ENCODE measurements at regions not wholly inside any gene's neighbourhood (a gene's known extent, or its start where the extent isn't known, plus 50 kb on each side); places are given as distances from the start of the nearest gene placed in this dataset.
A peak's percentile ranks its signal among the peaks of the same experiment; 100 is the strongest.

DNA sequence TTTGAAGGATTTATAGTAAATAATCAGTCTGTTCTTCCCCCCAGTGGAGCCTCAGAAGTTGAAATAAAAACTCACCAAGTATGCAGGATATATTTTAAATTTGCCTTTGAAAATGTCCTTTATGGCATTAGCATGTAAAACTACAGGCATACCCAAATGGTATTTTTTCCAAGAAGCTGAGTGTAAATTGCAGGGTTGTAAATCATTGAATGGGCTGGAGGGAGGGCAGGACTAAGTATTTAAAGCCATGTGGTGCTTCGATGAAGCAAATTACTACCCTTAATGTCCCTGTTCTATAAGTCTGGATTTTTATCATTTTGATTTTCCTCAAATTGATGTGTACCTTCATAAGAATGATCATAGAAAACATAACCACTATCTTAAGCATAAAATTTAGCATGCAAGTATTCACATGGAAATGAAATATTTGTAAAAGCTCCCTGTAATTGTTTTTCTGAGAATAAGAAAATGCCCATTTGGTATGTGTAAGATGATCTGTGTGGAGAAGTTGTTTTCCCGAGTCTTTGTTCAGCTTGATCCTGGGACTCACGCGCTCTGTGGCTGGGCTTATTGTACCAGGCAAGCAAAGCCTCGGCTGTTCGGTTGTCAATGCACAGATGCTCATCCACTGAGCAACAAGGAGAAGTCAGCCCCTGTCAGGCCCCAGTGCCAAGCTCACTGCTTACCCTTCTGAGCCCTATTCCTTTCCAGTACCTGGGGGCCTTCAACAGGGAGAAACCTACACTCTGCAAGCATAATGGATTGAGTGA lies 66.7 kb downstream of the CD164 start:
- DNase-seq: peak; percentile 59 to 60

DNA sequence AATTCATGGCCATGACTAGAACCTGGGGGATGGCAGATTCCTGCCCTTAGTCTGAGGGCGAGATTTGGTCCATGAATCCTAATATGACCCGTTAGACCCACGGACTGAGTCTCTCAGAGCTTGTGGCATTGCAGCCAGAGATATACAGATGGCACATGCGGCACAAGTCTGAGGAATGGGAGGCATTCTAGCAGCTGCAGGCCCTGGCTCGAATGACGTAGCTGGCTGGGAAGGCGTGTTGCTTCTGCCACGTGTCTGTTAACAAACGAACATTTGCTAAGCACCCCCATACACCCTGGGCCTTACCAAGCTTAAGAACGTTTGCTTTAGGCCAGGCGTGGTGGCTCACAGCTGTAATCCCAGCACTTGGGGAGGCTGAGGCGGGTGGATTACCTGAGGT lies 68.0 kb downstream of the CD164 start:
- no peak for DNase-seq

DNA sequence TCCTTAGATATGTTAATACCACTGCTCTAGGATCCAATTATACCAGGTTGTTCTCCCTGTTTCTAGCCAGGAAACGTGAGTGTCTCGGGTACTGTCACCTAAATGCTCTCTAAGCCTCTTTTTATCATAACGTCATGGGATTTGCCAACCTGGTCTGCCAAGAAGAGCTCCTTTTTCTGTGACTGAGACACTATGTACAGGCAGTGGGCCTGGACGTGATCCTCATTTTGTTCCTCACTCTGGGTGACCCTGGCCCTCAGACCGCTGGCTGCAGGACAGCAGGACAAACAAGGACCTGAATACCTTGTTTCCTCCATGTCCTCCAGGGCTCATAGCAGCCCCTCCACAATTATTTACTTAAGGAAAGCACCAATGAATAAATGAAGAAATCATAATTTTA lies 69.1 kb downstream of the CD164 start:
- no peak for DNase-seq

DNA sequence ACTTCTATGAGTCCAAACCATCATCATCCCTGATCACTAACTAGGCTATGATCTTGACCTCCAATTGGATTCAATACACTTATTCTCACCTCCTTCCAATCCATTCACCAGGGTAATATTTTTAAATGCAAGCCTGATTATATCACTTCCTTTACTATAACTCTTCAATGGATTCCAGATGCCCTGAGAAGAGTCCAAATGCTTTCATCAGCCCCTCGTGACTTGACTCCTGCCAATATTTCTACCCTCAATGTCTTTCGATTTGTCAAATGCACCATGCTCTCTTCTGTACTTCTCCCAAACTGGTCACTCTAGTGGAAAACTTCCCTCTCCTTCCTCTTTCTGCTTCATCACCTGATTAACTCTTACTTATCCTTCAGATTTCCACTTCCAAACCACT lies 70.8 kb downstream of the CD164 start:
- no peak for DNase-seq

DNA sequence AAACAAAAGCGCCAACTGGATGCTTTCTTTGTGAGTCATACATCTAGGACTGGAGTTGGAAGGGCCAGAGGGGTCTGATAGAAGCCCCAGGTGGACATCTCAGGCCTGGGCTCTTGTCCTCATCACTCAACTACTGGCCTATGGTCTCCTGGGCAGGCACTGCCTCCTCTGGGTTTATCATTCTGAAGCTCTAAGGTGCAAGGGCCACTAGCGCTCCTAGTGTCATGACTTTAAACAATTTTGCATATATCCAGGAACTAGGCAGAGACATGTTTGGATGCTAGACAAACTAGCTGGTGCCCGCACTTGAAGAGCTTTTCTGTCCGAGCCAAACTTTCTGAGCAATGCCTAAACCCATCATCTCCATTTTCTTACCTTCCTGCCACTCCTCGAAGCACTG lies 72.3 kb downstream of the CD164 start:
- DNase-seq: no peak

DNA sequence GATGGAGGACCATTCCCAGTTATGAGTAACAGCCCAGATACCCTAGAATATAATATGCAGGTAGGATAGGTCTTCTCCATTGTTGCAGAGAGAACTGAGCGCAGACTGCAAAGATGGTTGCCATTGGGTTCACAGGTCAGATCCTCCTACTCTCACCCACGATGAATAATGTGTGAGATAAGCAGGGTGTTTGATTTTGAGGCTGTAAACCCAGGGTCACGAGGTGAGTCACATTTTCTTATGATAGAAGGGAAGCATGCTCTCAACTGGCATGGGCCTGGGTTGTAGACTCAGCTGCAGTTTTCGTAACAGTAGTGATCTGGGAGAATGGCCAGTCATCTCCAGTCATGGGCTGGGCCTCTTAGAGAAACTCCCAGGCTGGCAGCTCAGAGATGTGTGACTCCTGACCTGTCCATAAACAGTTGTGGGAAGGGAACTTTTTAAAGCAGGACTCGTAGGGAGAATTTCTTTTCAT lies 74.2 kb downstream of the CD164 start:
- DNase-seq: no peak

DNA sequence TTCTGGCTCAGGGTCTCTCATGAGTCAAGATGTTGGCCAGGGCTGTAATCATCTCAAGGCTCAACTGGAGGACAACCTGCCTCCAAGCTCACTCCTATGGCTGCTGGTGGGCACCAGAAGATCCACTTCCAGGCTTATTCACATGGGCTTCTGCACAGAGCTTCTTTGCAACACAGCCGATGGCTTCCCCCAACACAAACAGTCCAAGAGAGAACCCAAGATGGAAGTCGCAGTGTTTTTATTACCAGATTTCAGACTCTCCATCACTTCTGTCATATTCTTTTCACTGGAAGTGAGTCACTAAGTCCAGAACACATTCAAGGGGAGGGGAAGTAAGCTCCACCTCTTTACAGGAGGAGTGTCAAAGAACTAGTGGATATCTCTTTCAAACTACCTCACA lies 75.5 kb downstream of the CD164 start:
- no peak for DNase-seq

DNA sequence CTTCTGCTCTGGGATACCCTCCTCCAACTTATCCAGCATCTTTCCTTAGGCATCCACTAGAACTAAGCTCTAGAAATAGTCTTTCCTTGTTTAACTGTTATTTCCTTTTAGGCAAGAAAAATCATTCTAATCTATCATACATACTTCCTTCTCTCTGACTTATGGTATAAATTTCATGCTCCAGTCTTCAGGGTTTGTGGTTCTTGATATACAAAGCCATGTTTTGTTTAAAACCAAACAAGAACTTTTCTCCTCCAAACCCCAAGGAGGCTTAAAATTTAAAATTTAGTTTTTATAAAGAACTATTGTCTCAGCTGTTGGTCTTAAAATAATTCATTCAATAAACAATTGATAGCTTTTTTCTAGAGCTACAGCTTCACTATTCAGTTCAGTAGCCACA lies 77.2 kb downstream of the CD164 start:
- no peak for DNase-seq

DNA sequence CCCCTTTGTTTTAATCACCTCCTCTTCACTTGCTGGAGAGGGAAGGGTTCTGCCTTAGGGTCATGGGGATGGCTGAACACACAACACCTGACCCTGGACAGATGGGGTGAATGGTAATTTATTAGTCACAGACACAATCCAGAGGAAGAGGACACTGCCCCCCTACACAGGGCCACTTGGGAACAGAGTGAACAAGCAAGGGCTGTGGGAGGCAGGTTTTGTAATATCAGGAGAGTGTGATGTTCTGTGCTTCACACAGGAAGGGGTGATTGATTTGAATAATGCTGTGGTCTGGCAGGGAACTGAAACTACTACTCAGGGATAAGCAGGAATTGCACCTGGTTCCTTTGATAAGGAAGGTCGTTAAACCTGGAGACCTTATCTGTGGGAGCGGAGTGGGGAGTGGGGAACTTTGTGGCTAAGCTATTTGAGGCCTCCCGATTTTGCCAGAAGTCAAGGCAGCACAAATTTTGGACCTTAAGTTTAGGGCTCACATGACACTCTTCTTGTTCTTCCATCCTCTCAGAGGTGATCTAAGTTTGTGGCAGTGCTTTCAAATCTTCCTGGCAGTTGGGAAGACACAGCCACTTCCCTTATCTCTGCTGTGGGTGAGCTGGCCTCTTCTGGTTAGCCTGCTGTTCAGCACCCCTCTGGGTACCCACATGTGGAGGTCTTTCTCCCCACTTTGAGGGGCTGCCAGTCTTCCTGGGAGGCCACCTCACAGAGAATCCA lies 77.8 kb downstream of the CD164 start:
- no peak for DNase-seq

DNA sequence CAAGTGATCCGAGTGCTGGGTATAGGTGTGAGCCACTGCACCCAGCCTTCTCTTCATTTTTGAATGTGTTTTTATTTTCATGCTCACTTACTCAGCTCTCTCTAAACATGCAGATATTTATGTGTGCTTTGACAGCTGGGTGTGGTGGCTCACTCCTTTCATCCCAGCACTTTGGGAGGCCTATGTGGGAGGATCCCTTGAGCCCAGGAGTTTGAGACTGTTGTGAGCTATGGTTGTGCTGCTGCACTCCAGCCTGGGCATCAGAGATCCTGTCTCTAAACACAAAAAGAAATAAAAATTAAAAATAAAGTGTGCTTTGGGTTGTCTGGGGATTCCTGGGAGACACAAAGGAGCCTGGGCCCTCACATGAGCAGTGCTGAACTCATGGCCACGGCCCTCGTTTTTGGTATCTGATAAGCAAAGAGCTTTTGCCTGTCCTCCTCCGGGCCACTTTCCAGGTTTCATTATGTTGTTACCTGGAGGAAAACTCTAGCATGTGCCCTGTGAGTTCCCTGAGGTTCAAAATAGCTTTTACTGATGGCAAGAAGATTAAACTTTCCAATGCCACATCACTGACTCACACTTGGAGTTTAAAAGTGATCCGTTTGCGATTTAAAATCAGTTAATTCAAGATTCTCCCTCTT lies 78.5 kb downstream of the CD164 start:
- no peak for DNase-seq

DNA sequence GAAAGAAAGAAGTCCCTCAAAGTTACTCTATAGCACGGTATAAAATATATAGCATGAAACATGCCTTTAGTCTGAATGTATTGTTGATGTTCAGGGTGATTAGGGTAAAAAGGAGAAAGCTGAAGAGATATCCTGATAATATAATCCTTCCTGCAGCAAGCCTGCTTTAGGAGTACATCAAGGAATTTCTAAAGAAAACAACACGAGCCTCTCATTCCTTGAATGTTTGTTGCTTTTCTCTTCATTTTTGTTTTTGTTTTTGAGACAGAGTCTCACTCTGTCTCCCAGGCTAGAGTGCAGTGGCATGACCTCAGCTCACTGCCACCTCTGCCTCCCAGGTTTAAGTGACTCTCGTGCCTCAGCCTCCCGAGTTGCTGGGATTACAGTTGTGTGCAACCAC lies 79.1 kb downstream of the CD164 start:
- DNase-seq: no peak

DNA sequence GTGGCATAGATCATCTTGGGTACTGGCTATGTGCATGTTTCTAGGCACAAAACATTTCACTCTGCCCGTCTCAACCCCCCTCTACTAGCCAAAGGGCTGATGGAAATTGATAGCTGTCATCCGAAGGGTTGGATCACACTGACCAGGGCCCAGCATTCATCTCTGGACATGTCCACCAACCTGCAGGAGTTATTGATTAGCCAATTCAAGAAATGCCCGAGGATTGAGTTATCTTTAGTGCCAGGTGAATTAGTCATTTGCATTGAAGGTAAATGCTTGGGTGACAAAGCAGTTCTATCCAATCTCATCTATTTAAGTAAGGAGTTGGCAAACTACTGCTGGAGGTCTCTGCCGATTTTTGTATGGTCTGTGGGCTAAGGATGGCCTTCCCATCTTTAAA lies 80.1 kb downstream of the CD164 start:
- DNase-seq: no peak

DNA sequence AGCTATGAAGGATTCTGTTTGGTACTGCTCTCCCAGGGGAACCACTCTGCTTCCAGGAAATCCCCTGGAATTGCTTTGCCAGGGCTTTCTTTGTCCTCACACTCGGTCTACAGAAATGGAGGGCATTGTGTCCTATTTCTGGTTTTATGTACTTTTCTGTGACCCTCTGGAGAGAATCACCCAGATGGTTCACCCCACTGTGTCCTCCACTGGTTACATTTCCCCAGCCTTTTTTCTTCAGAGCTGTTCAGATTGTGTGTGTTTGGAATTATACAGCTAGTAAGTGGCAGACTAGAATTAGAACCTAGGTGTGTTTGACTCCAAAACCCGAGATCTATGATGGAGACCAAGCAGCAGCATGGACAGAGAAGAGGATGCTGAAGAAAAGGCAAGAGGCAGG lies 80.8 kb downstream of the CD164 start:
- no peak for DNase-seq

DNA sequence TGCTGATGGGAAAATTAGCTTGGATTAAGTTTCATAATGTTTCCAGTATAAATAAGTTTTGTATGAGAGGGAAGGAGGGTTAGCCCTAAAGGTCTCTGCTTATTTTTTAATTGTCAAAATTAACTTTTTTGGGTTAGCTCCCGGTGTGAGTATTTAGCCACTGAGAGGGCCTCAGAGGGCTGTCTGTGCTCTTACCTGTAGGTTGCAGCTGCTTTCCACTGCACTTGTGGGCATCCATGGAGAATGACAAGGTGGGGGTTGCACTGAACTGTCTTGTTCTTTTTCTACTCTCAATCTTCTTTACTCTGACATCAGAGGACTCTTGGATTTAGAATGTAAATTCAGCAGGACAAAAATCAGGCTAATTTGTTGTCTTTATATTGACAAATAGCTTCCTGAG lies 81.4 kb downstream of the CD164 start:
- no peak for DNase-seq

DNA sequence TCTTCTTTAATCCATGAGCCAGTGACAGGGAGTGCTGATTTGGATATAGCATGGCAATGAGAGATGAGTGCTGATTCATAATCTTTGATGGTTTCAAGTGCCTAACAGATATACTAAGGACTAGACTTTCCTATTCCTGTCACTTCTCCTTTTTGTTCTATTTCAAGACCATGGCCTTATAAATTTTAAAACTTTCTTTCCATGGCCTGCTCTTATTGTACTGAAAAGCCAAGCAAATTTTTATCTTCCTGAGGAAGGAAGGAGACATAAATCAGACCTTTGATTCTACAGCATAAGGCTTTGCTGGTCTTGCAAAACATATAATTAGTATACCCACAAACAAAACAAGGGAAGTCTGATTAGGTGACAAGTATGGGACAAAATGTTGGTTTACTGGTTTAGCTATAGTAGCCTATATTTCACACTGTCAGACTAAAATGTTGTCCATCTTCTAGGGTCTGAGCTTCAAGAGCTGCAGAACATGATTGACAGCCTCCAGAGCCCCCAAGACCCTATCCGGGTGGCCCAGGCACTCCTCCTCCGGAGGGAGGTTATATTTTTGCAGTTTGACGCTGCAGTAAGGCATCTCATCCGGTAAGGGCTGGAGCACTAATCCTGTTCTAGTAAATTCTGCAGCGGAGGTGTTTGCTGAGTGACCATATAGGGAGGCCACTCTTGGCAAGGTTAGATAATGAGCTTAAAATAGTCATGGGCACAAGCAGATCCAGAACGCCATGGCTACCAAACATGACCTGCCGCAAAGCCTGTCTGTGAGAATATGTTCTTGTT lies 82.3 kb downstream of the CD164 start:
- DNase-seq: no peak

DNA sequence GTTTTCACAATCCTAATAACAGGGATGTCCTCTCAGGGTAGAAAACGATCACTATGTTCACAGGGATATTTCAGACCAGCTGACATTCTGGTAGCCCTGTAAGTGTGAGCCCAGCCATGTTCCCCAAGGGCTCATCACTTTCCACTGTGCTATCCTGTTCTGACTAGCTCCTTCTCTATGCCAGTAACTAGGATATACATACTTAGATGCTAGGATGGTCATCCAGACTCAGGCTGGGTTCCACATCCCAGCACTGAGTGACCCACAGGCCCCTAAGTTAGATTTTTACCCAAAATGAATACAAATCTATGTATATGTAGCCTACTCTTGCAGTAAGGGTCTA lies 83.0 kb downstream of the CD164 start:
- no peak for DNase-seq

DNA sequence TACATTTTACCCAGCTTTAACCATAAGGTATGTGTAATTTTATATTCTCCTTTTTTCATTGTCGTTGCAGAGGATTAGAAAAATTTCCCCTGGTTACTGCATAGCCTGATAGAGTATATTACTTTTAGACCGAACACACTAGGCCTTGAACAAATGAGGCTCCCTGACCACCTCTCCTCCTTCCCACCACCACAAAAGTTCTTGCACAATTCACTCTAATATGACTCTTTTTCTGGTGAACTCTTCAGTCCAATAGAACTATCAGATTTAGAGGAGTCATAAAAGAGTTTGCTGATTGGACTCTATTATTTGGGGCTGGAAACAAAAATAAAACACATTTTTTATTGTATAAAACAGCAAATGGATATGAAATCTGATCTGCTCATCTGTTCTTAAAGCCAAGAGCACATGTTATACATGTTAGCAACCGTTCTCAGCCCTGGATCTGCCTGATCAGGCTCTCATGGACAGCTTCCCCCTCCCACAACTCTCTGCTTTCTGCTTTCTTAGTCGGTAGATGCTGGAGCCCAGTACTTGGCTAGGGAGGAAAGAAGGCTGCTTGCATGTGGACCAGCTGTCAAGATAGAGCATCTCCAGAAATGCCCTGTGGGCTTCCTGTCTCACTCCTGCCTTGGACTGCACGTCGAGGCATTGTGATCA lies 83.5 kb downstream of the CD164 start:
- DNase-seq: no peak

DNA sequence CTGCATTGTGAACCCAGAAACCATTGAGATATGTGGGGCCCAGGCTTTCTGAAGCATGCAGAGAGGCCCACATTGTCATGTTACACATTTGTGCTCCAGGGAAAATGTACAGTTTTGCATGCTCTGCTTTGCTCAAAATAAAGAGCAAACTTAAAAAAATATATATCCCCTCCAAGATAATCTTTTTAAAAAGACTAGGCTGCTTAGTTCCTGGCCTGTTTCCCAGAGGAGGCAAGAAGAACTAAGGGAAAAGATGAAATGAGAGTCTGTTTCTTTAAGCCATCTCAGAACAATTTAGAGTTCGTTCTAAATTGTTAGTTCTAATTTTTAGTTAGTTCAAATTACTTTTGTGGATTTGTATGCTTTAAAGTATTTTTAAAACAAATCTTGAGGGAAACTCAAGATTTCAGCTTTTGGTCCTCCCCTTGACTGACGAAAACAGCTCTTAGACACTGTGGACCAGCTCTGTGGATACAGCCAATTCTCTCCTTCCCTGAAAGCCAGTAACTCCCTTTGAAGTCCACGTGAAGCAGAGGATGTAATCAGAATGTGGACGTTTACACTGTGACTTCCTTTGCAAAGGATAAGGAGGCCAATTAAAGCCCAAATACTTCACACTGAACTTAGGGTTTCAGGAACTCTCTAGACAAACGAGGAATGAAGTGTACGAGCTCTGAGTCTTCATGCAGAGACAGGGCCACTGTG lies 84.7 kb downstream of the CD164 start:
- no peak for DNase-seq

DNA sequence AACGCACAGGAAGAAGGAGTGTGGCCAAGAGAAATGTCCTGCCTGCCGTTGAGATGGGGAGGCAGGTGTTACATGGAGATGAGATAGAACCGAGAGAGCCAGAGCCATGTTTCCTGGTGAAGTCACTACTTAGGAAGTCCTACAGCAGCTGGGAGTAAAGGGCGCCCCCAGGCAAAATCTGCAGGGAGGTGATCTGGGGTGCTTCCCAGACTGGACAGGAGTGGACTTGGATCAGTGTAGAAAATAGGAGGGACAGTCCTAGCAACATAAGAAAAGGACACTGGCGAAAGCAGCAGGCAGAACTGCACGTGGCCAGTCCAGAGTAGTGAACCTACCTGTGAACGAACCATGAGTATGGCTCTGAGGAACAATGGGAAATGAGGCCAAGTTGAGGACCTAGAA lies 85.3 kb downstream of the CD164 start:
- DNase-seq: no peak

DNA sequence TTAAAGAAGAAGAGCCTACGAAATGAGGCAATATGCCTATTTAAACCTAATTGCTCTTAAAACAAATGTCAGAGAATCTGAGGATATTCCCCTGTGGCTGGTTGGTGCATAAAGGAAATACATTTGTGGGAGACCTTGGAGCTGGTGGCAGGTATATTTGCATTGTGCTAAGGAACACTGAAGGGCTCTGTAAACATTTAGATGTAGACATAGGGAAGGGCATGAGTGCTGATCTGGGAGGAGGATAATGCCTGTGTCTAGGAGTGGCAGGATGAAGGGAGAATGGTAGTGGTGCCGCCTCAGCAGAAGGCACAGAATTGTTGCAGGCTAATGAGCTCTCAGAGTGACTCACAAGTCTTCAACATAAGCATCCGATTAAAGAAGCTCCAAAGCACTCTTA lies 85.8 kb downstream of the CD164 start:
- DNase-seq: no peak

DNA sequence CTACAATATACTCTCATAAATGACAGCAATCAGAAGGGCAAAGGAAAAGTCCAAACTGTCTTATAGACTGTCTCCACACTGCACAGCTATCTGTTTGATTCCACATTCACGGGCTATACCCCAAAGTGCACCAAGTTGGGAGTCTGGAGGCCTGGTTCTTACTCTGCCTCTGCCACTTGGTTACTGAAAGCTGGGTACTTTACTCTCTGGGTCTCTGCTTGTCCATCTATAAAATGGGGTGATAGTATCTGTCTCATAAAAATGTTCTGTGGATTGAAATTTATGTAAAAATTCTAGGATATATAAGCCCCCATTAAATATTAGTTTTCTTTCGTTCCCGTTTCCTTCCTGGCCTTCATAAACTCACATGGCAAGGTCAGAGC lies 86.5 kb downstream of the CD164 start:
- DNase-seq: no peak

DNA sequence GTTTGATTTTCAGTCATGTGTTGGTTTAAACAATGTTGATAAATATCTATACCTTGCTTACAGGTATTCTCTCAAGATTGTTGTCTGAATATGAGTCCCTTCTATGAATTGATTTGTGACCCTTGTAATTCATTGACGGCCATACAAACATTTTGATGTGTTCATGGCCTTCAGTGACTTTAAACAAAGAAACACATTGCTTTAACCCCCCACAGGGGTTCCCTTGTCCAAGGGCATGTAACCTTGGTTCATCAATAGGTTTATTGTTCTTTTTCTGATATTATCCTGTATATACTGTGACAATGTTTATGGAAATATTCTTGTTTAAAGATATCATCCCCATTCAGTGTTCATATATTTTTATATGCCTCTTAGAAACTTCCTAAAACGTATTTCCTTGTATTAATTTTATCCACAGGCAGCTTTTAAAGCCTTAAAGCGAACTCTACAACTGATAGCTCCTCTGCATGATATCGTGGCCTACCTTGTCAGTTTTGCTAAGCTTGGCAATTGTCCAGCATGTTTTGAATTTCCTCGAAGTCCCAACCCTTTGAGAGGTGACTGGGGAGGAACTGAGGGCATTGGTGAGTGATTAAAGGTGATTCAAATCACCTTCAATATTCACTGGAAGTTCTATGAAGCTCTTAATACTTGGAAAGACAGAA lies 87.0 kb downstream of the CD164 start:
- DNase-seq: no peak
